ENCODE measurements at regions not wholly inside any gene's neighbourhood (a gene's known extent, or its start where the extent isn't known, plus 50 kb on each side); places are given as distances from the start of the nearest gene placed in this dataset.

GRCh38 chr3:177554895-177555759, 357.8 kb upstream of the TBL1XR1 start:
- no peaks in the 10 kb centered on the region for H3K9me3 ChIP-seq (ENCODE audit: insufficient read depth, low read depth)
- intact Hi-C loops (cut with micrococcal nuclease; ENCODE audit: unreplicated experiment) = no loop called here
- no TSS peak for BruUV-seq (replicated peaks)
- POLR2A ChIA-PET (ENCODE audit: unreplicated experiment) = interaction anchor here (0.6 kb wide), 2 partner anchors 32 to 467 kb away, joined by 4 to 7 read pairs; no protein-coding TSS in a partner anchor
- DNase-seq = peak in 1 of 2 experiments; percentile 41
- H3K79me2 ChIP-seq (ENCODE audit: low read depth) = no peaks in the 10 kb centered on the region
- H3K4me3 ChIP-seq = no peak overlapping the region
- no peak overlapping the region for H3K27ac ChIP-seq
- H2AFZ ChIP-seq = peak overlapping the region; percentile 11; the same call in 1 of the 2 replicates
- H3K36me3 ChIP-seq (ENCODE audit: low read depth) = no peaks in the 10 kb centered on the region
- H3F3A ChIP-seq (ENCODE audit: insufficient read depth, low read depth) = 0 out of 2 replicates have a peak, but pooled peaks cover 3% of the 10 kb centered on the region
- H3K4me2 ChIP-seq = no peak overlapping the region
- TF ChIP-seq CTCF (conservative IDR thresholded peaks at IDR 0.05) (no peak), EZH2 (IDR thresholded peaks at IDR 0.05; ENCODE audit: low read depth) (no peak)
- H4K20me1 ChIP-seq (ENCODE audit: insufficient read depth) = no peaks in the 10 kb centered on the region
- H3K9me2 ChIP-seq (ENCODE audit: insufficient read depth) = no peaks in the 10 kb centered on the region
- H3K4me1 ChIP-seq (replicated peaks; ENCODE audit: insufficient read depth) = peaks cover 8% of the 10 kb centered on the region; the same call in 1 of the 2 replicates
- H3K27me3 ChIP-seq (ENCODE audit: insufficient read depth, low read depth) = no peaks in the 10 kb centered on the region
- CTCF ChIA-PET = interaction anchor here (0.7 kb wide), 1 partner anchor 764 kb away, joined by 3 read pairs; no protein-coding TSS in a partner anchor

- Histone ChIP-seq H3K79me2 (ENCODE audit: low read depth) (no peaks in the 10 kb centered on the region), H3K4me1 (replicated peaks; ENCODE audit: insufficient read depth) (peaks cover 8% of the 10 kb centered on the region; the same call in 1 of the 2 replicates), H3K36me3 (ENCODE audit: low read depth) (no peaks in the 10 kb centered on the region), H3K4me2 (no peak overlapping the region), H4K20me1 (ENCODE audit: insufficient read depth) (no peaks in the 10 kb centered on the region), H3K4me3 (no peak overlapping the region), H3K9me2 (ENCODE audit: insufficient read depth) (no peaks in the 10 kb centered on the region), H3K27me3 (ENCODE audit: insufficient read depth, low read depth) (no peaks in the 10 kb centered on the region), H3F3A (ENCODE audit: insufficient read depth, low read depth) (no peaks in the 10 kb centered on the region), H3K27ac (no peak overlapping the region), H3K9me3 (ENCODE audit: insufficient read depth, low read depth) (no peaks in the 10 kb centered on the region), H2AFZ (no peak overlapping the region)
- ChIA-PET CTCF (no interaction called here), POLR2A (ENCODE audit: unreplicated experiment) (no interaction called here)
- DNase-seq = no peak
- TF ChIP-seq CTCF (conservative IDR thresholded peaks at IDR 0.05) (no peak), EZH2 (IDR thresholded peaks at IDR 0.05; ENCODE audit: low read depth) (no peak)
- no TSS peak for BruUV-seq (replicated peaks)
- intact Hi-C loops (cut with micrococcal nuclease; ENCODE audit: unreplicated experiment) = no loop called here
These were observed 360.3 kb upstream of the TBL1XR1 start for GRCh38 chr3:177557548-177557947.

GRCh38 chr3:177561365-177561764, 364.1 kb upstream of the TBL1XR1 start:
- TF ChIP-seq CTCF (conservative IDR thresholded peaks at IDR 0.05) (no peak), EZH2 (IDR thresholded peaks at IDR 0.05; ENCODE audit: low read depth) (no peak)
- intact Hi-C loops (cut with micrococcal nuclease; ENCODE audit: unreplicated experiment) = no loop called here
- BruUV-seq (replicated peaks) = no TSS peak
- DNase-seq = no peak
- CTCF ChIA-PET = no interaction called here
- Histone ChIP-seq H3K4me3 (no peak overlapping the region), H3F3A (ENCODE audit: insufficient read depth, low read depth) (no peaks in the 10 kb centered on the region), H3K4me1 (replicated peaks; ENCODE audit: insufficient read depth) (no peaks in the 10 kb centered on the region; the same call in 1 of the 2 replicates), H3K27ac (no peak overlapping the region), H3K27me3 (ENCODE audit: insufficient read depth, low read depth) (no peaks in the 10 kb centered on the region), H3K9me3 (ENCODE audit: insufficient read depth, low read depth) (no peaks in the 10 kb centered on the region), H2AFZ (no peak overlapping the region), H3K36me3 (ENCODE audit: low read depth) (no peaks in the 10 kb centered on the region), H4K20me1 (ENCODE audit: insufficient read depth) (no peaks in the 10 kb centered on the region), H3K4me2 (no peak overlapping the region), H3K79me2 (ENCODE audit: low read depth) (no peaks in the 10 kb centered on the region), H3K9me2 (ENCODE audit: insufficient read depth) (no peaks in the 10 kb centered on the region)
- POLR2A ChIA-PET (ENCODE audit: unreplicated experiment) = no interaction called here

Data from PC-9 (cell line).